ENCODE measurements at regions not wholly inside any gene's neighbourhood (a gene's known extent, or its start where the extent isn't known, plus 50 kb on each side); places are given as distances from the start of the nearest gene placed in this dataset.
"Not testable (repeated sequence)": the region's sequence is repeated elsewhere in the genome, so short reads cannot be mapped to it uniquely, and the experiment has no call there.

- DNase-seq, result no peak
These were observed 221.5 kb downstream of the MBL2 start for GRCh38 chr10:52551046-52551445.

- DNase-seq, result no peak
These were observed 214.5 kb downstream of the MBL2 start for GRCh38 chr10:52558090-52558489.

DNA sequence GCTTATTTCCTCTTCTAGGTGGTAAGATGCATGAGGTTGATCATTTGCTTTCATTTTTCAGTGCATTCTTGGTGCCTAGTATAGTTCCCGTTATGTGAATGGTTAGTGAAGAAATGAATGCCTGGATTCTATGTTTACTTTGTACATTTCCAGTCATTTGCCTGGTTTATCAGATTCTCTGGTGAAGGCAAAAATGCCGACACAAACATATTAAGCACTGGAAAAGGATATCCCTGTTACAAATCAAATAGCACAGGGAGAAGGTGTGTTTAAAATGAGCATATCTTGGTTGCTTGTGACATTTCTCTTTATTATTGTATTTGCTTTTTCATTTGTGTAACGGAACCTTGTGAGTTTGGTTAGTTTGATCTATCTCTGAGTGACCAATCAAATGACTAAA, 211.3 kb downstream of the MBL2 start:
- no peak for DNase-seq

DNA sequence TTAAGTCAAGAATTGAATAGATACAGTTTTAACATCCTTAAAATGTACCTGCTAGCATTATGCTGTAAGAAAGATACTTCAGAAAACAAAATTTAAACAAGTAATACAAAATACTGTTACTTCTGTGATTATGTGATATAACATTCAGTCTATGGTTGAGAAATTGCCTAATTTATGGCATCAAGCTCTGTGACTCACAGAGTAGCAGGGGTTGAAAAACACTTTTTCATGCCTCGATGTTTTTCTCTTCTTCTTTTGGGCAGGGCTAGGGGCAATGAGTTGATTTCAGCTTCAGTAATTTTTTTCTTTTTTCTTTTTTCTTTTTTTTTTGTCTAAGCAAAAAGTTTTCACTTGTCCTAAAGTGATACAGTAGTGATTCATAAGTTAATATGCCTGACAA, 209.2 kb downstream of the MBL2 start:
- no peak for DNase-seq

DNA sequence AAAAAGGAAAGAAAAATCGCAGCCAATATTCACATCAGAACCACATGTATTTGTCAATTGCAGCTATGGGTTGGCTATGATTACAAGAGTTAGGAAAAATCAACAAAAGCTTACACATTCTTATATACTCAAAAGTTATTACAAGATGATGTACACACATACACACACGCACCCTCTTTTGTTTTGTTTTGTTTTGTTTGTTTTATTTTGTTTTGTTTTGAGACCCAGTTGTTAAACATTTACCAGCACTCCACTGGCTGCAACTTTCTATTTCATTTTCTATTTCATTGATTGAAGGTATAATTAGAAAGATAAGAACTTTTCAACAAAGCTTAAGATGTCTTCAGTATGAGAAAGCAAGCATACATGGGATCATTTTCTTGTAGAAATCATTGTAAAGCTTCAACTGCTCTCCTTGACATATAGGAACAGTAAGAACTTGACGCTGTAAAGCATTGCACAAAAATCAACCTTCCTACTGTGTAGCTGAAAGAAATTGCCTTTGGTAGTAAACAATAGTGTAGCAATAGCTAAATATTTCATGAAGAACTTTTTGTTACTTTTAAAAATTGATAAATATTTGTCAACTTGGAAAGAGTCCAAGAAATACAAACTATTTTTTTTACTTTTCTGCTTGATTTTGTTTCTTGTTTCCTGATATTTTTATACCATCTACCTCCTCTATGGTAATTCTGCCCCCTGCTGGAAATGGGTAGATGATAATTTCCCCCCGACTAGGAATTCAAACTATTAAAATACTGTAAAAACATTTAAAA, 205.9 kb downstream of the MBL2 start:
- DNase-seq, result no peak

DNA sequence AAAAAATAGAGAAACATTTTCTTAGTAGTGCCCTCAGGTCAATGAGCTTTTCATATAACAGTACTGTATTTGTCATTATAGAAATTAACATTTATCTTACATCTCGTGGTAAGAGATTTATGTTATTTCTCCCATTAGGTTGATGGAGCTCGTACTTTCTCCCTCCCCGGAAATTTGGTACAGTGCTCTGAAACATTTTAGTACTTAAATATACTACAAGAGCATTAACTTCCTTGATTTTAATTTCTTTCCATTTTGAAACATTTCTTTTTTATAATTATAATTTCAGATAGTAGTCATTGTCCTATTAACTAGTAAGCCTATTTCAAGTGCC, 205.4 kb downstream of the MBL2 start:
- DNase-seq, result no peak

GRCh38 chr10:52568309-52568708, 204.3 kb downstream of the MBL2 start:
- no peak for DNase-seq

- DNase-seq, result no peak
These were observed 202.1 kb downstream of the MBL2 start for GRCh38 chr10:52570490-52570889.

DNA sequence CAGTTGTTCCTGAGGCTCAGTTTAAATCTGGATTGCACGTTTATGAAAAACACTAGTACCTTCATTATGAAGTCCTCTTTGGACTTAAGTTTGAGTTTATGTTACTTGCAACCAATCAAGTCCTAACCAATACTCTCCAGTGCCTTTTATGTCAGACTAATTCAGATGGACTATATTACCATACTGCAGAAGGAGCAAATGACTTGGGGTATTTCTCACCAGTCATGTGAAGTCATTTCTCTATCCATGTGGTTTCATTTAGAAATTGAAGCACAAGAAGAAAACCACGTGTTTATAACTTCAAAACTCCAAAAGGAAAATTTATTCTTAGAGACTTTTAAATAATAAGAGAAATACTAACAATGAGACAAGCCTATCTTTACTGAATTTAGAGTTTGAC, 201.6 kb downstream of the MBL2 start:
- no peak for DNase-seq

GRCh38 chr10:52571516-52572182, 200.9 kb downstream of the MBL2 start:
- DNase-seq, result no peak

- no peak for DNase-seq
These were observed 199.2 kb downstream of the MBL2 start for GRCh38 chr10:52573347-52573746.

DNA sequence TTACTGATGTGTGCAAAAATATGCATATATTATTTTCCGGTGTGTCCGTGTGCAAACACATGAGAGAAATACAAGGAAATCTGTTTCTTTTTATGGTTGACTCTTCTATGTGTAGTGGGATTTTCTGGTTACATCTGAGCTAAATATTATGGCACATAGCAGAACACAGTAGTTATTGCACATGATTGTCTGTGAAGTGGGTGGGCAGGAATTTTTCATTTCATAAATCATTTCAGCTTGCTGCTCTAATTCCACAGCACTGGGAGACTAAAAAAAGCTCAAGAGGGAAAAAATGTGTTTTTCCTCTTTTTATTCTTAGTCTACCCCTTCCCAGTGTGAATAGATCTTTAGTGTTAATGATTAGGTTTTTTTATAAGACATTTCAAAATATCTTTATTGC, 197.9 kb downstream of the MBL2 start:
- no peak for DNase-seq

DNA sequence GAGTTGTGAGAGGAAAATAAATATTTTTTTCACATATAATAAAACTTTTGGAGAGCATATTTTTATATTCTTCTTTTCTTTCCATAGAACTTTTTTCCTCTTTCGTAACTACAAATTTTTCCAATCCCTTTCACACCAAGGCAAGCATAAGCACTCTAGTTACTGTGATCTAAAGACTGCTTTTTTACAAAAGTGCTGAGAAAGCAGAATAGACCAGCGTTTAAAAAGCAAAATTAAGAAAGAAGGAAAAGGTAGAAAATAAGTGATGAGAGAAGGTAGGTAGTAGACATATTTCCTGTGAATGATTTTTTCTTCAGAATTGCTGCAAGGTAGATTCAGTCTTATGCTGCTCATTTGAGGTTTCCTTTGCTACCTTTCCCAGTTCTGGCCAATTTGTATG, 195.5 kb downstream of the MBL2 start:
- DNase-seq, result no peak

- DNase-seq, result no peak
These were observed 193.6 kb downstream of the MBL2 start for GRCh38 chr10:52578871-52579405.

GRCh38 chr10:52581636-52582035, 190.9 kb downstream of the MBL2 start:
- DNase-seq, result not testable (repeated sequence)

GRCh38 chr10:52583336-52583735, 189.2 kb downstream of the MBL2 start:
- no peak for DNase-seq

DNA sequence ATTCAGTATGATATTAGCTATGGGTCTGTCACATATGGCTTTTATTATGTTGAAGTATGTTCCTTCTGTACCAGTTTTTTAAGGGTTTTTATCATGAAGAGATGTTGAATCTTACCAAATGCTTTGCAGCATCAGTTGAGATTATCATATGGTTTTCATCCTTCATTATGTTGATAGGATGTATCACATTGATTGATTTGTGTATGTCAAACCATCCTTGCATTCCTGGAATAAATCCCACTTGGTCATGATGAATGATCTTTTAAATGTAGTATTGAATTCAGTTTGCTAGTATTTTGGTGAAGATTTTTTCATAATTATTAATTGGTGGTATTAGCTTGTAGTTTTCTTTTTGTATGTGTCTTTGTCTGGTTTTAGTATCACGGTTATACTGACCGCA, 185.9 kb downstream of the MBL2 start:
- no peak for DNase-seq

DNA sequence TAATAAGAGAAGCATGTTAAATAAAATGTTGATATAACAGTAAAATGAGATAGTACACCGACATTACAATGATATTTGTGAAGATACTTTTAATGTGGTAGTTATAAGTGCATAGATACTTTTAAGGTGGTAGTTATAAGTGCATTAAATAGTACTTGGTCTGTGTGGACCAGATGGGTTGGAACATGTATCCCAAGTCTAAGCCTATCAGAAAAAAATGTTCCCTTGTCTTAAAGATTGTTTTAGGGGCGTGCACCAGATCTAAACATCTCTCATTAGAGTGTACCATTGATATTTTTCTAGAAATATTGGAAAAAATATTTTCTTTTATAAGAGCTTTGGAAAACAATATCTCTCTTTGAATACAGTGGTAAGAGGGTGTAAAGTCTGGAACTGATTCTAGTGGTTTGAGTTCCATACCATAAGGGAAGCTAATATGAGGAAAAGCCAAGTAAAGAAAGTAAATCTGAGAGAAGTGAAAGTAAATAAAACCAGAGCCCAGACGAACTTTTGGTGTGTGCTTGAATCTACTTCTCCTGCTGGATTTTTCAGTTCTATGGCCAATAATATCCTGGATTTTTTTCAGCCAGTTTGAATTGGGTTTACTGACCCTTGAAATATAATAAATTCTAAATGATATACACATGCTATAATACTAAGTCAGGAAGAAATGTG, 175.3 kb downstream of the MBL2 start:
- DNase-seq, result no peak

DNA sequence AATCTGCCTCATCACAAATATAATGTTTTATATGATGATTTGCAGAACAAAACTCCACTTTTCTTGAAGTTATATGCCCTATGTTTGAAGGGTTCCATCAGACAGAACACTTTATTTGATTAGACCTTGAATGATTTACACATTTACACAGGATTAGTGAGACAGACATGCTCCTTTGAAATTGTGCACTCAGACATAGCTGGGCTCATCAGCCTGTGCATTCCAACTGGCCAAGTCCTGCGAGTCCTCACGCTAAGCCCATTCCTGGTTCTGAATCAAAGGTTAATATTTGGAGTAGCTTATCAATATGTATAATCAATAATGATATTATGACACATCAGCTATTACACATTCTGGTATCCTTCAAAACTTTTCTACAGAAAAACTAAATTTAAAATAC, 173.6 kb downstream of the MBL2 start:
- no peak for DNase-seq

DNA sequence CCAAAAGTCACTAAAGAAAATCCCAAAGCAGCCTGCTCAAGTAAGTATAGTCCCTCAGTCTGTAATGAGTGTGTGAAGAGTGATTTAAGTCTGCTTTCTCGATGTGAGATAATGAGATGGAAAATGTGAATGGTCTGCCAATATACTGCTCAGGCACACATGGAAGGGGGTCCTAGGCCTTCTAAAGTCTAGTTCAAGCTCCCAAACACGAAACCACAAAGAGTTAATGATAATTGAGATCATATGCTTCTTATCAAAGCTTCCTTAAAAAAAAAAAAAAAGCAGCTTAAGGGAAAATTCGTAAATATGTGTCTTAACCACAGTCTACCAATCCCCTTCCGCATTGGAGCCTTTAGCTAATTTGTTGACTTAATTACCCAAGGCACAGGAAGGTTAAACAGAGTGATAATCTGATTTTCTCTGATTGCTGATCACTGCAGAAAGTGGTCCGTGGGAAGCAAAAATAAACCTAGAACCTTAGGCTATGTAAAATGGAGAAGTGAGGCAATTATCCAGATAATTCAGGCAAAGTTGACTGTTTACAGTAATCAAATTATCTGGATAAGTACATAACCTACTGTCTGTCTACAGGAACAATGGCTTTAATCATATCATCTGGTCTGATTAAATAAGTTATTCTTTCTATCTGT, 172.9 kb downstream of the MBL2 start:
- DNase-seq, result no peak

DNA sequence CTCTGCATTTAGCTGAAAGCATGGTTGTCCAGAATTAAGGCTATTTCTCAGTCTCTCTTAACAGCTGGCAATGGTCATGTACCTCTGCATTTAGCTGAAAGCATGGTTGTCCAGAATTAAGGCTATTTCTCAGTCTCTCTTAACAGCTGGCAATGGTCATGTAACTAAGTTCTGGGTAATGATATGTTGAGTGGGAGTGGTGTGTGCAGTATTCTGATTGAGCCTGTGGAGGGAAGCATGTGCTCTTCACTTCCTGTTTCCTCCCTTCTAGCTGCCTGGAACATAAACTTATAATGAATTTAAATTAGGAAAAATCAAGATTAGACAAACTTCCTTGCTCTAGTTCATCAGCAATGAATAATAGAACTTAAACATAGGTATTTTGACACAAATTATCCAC, 168.5 kb downstream of the MBL2 start:
- DNase-seq, result not testable (repeated sequence)

GRCh38 chr10:52609071-52609470, 163.5 kb downstream of the MBL2 start:
- no peak for DNase-seq

- DNase-seq, result no peak
These were observed 162.9 kb downstream of the MBL2 start for GRCh38 chr10:52609626-52610240.

All from inflammatory macrophage (primary cell).